ENCODE measurements at regions not wholly inside any gene's neighbourhood (a gene's known extent, or its start where the extent isn't known, plus 50 kb on each side); places are given as distances from the start of the nearest gene placed in this dataset.

- Histone ChIP-seq H3K27ac (ENCODE audit: insufficient read depth in 1 of 2, low read depth in 1 of 2, low read length in 2 of 2, poor library complexity in 1 of 2, severe bottlenecking in 2 of 2) (no peak overlapping the region), H3K4me3 (ENCODE audit: control insufficient read depth in 1 of 7, extremely low read depth in 1 of 7, insufficient read depth in 4 of 7, low read depth in 2 of 7, low read length in 6 of 7) (no peak overlapping the region), H3K27me3 (replicated peaks in 2 of 5; ENCODE audit: control insufficient read depth in 4 of 5, insufficient read depth in 5 of 5, low read length in 4 of 5) (no peaks in the 10 kb centered on the region), H3K9me3 (ENCODE audit: control extremely low read depth in 1 of 5, control insufficient read depth in 4 of 5, insufficient read depth in 2 of 5, low read depth in 1 of 5, low read length in 4 of 5) (no peaks in the 10 kb centered on the region), H3K4me1 (ENCODE audit: control extremely low read depth in 1 of 4, control insufficient read depth in 4 of 4, insufficient read depth in 4 of 4, low read length in 3 of 4) (no peaks in the 10 kb centered on the region), H3K36me3 (ENCODE audit: control insufficient read depth in 4 of 4, insufficient read depth in 4 of 4, low read length in 3 of 4) (no peaks in the 10 kb centered on the region)
- 81% methylated on average over 3 of the region's 3 CpGs for WGBS (ENCODE audit: insufficient coverage)
- POLR2A ChIA-PET: no interaction called here
- DNase-seq: no peak
- CTCF ChIA-PET: no interaction called here
These were observed 501.6 kb upstream of the PSMD7 start for GRCh38 chr16:73794994-73795393.

- 96% methylated on average over 8 of the region's 11 CpGs for whole genome bisulfite sequencing (ENCODE audit: insufficient coverage)
- Histone ChIP-seq H3K4me1 (ENCODE audit: control extremely low read depth in 1 of 4, control insufficient read depth in 4 of 4, insufficient read depth in 4 of 4, low read length in 3 of 4) (no peaks in the 10 kb centered on the region), H3K4me3 (ENCODE audit: control insufficient read depth in 1 of 7, extremely low read depth in 1 of 7, insufficient read depth in 4 of 7, low read depth in 2 of 7, low read length in 6 of 7) (no peak overlapping the region), H3K36me3 (ENCODE audit: control insufficient read depth in 4 of 4, insufficient read depth in 4 of 4, low read length in 3 of 4) (no peaks in the 10 kb centered on the region), H3K9me3 (ENCODE audit: control extremely low read depth in 1 of 5, control insufficient read depth in 4 of 5, insufficient read depth in 2 of 5, low read depth in 1 of 5, low read length in 4 of 5) (no peaks in the 10 kb centered on the region), H3K27ac (ENCODE audit: insufficient read depth in 1 of 2, low read depth in 1 of 2, low read length in 2 of 2, poor library complexity in 1 of 2, severe bottlenecking in 2 of 2) (no peak overlapping the region), H3K27me3 (replicated peaks in 2 of 5; ENCODE audit: control insufficient read depth in 4 of 5, insufficient read depth in 5 of 5, low read length in 4 of 5) (no peaks in the 10 kb centered on the region)
- no peak for DNase-seq
- ChIA-PET CTCF (no interaction called here), POLR2A (no interaction called here)
These were observed 502.7 kb upstream of the PSMD7 start for GRCh38 chr16:73793871-73794437.

GRCh38 chr16:73793260-73793659 lies 503.4 kb upstream of the PSMD7 start:
- POLR2A ChIA-PET: no interaction called here
- 85% methylated on average over 4 of the region's 4 CpGs for WGBS (ENCODE audit: insufficient coverage)

GRCh38 chr16:73792199-73793020 lies 504.2 kb upstream of the PSMD7 start:
- 89% methylated on average over 9 of the region's 15 CpGs for WGBS (ENCODE audit: insufficient coverage)
- no peak for DNase-seq
- H3K36me3 ChIP-seq (ENCODE audit: control insufficient read depth in 4 of 4, insufficient read depth in 4 of 4, low read length in 3 of 4): no peaks in the 10 kb centered on the region

More at GRCh38 chr16:73793260-73793659, 503.4 kb upstream of the PSMD7 start:
- no peak for DNase-seq
- H3K9me3 ChIP-seq (ENCODE audit: control extremely low read depth in 1 of 5, control insufficient read depth in 4 of 5, insufficient read depth in 2 of 5, low read depth in 1 of 5, low read length in 4 of 5): no peaks in the 10 kb centered on the region
- H3K27me3 ChIP-seq (replicated peaks in 2 of 5; ENCODE audit: control insufficient read depth in 4 of 5, insufficient read depth in 5 of 5, low read length in 4 of 5): no peaks in the 10 kb centered on the region
- no peak overlapping the region for H3K27ac ChIP-seq (ENCODE audit: insufficient read depth in 1 of 2, low read depth in 1 of 2, low read length in 2 of 2, poor library complexity in 1 of 2, severe bottlenecking in 2 of 2)
- CTCF ChIA-PET: no interaction called here
- no peaks in the 10 kb centered on the region for H3K36me3 ChIP-seq (ENCODE audit: control insufficient read depth in 4 of 4, insufficient read depth in 4 of 4, low read length in 3 of 4)
- H3K4me1 ChIP-seq (ENCODE audit: control extremely low read depth in 1 of 4, control insufficient read depth in 4 of 4, insufficient read depth in 4 of 4, low read length in 3 of 4): no peaks in the 10 kb centered on the region
- no peak overlapping the region for H3K4me3 ChIP-seq (ENCODE audit: control insufficient read depth in 1 of 7, extremely low read depth in 1 of 7, insufficient read depth in 4 of 7, low read depth in 2 of 7, low read length in 6 of 7)

GRCh38 chr16:73781297-73781696 lies 515.3 kb upstream of the PSMD7 start:
- ChIA-PET POLR2A (no interaction called here), CTCF (no interaction called here)
- peaks cover 0 to 4% (median 3%) of the 10 kb centered on the region in 5 experiments for H3K9me3 ChIP-seq (ENCODE audit: control extremely low read depth in 1 of 5, control insufficient read depth in 4 of 5, insufficient read depth in 2 of 5, low read depth in 1 of 5, low read length in 4 of 5)
- H3K4me3 ChIP-seq (ENCODE audit: control insufficient read depth in 1 of 7, extremely low read depth in 1 of 7, insufficient read depth in 4 of 7, low read depth in 2 of 7, low read length in 6 of 7): no peak overlapping the region
- 100% methylated on average over 2 of the region's 3 CpGs for WGBS (ENCODE audit: insufficient coverage)
- no peaks in the 10 kb centered on the region for H3K4me1 ChIP-seq (ENCODE audit: control extremely low read depth in 1 of 4, control insufficient read depth in 4 of 4, insufficient read depth in 4 of 4, low read length in 3 of 4)
- no peak for DNase-seq
- H3K27ac ChIP-seq (ENCODE audit: insufficient read depth in 1 of 2, low read depth in 1 of 2, low read length in 2 of 2, poor library complexity in 1 of 2, severe bottlenecking in 2 of 2): no peak overlapping the region
- H3K36me3 ChIP-seq (ENCODE audit: control insufficient read depth in 4 of 4, insufficient read depth in 4 of 4, low read length in 3 of 4): no peaks in the 10 kb centered on the region
- no peaks in the 10 kb centered on the region for H3K27me3 ChIP-seq (replicated peaks in 2 of 5; ENCODE audit: control insufficient read depth in 4 of 5, insufficient read depth in 5 of 5, low read length in 4 of 5)

More at GRCh38 chr16:73792199-73793020, 504.2 kb upstream of the PSMD7 start:
- H3K4me3 ChIP-seq (ENCODE audit: control insufficient read depth in 1 of 7, extremely low read depth in 1 of 7, insufficient read depth in 4 of 7, low read depth in 2 of 7, low read length in 6 of 7): no peak overlapping the region
- CTCF ChIA-PET: no interaction called here
- no peaks in the 10 kb centered on the region for H3K4me1 ChIP-seq (ENCODE audit: control extremely low read depth in 1 of 4, control insufficient read depth in 4 of 4, insufficient read depth in 4 of 4, low read length in 3 of 4)
- no peaks in the 10 kb centered on the region for H3K9me3 ChIP-seq (ENCODE audit: control extremely low read depth in 1 of 5, control insufficient read depth in 4 of 5, insufficient read depth in 2 of 5, low read depth in 1 of 5, low read length in 4 of 5)
- no peak overlapping the region for H3K27ac ChIP-seq (ENCODE audit: insufficient read depth in 1 of 2, low read depth in 1 of 2, low read length in 2 of 2, poor library complexity in 1 of 2, severe bottlenecking in 2 of 2)
- POLR2A ChIA-PET: no interaction called here
- H3K27me3 ChIP-seq (replicated peaks in 2 of 5; ENCODE audit: control insufficient read depth in 4 of 5, insufficient read depth in 5 of 5, low read length in 4 of 5): no peaks in the 10 kb centered on the region

- 100% methylated on average over 2 of the region's 5 CpGs for WGBS (ENCODE audit: insufficient coverage)
- Histone ChIP-seq H3K36me3 (ENCODE audit: control insufficient read depth in 4 of 4, insufficient read depth in 4 of 4, low read length in 3 of 4) (no peaks in the 10 kb centered on the region), H3K27me3 (replicated peaks in 2 of 5; ENCODE audit: control insufficient read depth in 4 of 5, insufficient read depth in 5 of 5, low read length in 4 of 5) (no peaks in the 10 kb centered on the region), H3K27ac (ENCODE audit: insufficient read depth in 1 of 2, low read depth in 1 of 2, low read length in 2 of 2, poor library complexity in 1 of 2, severe bottlenecking in 2 of 2) (no peak overlapping the region), H3K4me1 (ENCODE audit: control extremely low read depth in 1 of 4, control insufficient read depth in 4 of 4, insufficient read depth in 4 of 4, low read length in 3 of 4) (no peaks in the 10 kb centered on the region), H3K9me3 (ENCODE audit: control extremely low read depth in 1 of 5, control insufficient read depth in 4 of 5, insufficient read depth in 2 of 5, low read depth in 1 of 5, low read length in 4 of 5) (peaks cover 0 to 4% (median 3%) of the 10 kb centered on the region in 5 experiments), H3K4me3 (ENCODE audit: control insufficient read depth in 1 of 7, extremely low read depth in 1 of 7, insufficient read depth in 4 of 7, low read depth in 2 of 7, low read length in 6 of 7) (no peak overlapping the region)
- POLR2A ChIA-PET: interaction anchor here (0.7 kb wide), 1 partner anchor 208 kb away, joined by 3 read pairs; no protein-coding TSS in a partner anchor
- CTCF ChIA-PET: no interaction called here
- no peak for DNase-seq
These were observed 517.7 kb upstream of the PSMD7 start for GRCh38 chr16:73778887-73779286.

GRCh38 chr16:73775841-73776388 lies 520.7 kb upstream of the PSMD7 start:
- H3K27ac ChIP-seq (ENCODE audit: insufficient read depth in 1 of 2, low read depth in 1 of 2, low read length in 2 of 2, poor library complexity in 1 of 2, severe bottlenecking in 2 of 2): no peak overlapping the region
- no peaks in the 10 kb centered on the region for H3K36me3 ChIP-seq (ENCODE audit: control insufficient read depth in 4 of 4, insufficient read depth in 4 of 4, low read length in 3 of 4)
- peak overlapping the region in 1 of 7 experiments; percentile 11 for H3K4me3 ChIP-seq (ENCODE audit: control insufficient read depth in 1 of 7, extremely low read depth in 1 of 7, insufficient read depth in 4 of 7, low read depth in 2 of 7, low read length in 6 of 7)
- H3K9me3 ChIP-seq (ENCODE audit: control extremely low read depth in 1 of 5, control insufficient read depth in 4 of 5, insufficient read depth in 2 of 5, low read depth in 1 of 5, low read length in 4 of 5): no peaks in the 10 kb centered on the region
- H3K4me1 ChIP-seq (ENCODE audit: control extremely low read depth in 1 of 4, control insufficient read depth in 4 of 4, insufficient read depth in 4 of 4, low read length in 3 of 4): no peaks in the 10 kb centered on the region
- ChIA-PET CTCF (no interaction called here), POLR2A (no interaction called here)
- no peaks in the 10 kb centered on the region for H3K27me3 ChIP-seq (replicated peaks in 2 of 5; ENCODE audit: control insufficient read depth in 4 of 5, insufficient read depth in 5 of 5, low read length in 4 of 5)
- WGBS (ENCODE audit: insufficient coverage): 77% methylated on average over 4 of the region's 10 CpGs
- no peak for DNase-seq

Data from common myeloid progenitor, CD34-positive (primary cell).